ENCODE measurements at regions not wholly inside any gene's neighbourhood (a gene's known extent, or its start where the extent isn't known, plus 50 kb on each side); places are given as distances from the start of the nearest gene placed in this dataset.
"Not testable (repeated sequence)": the region's sequence is repeated elsewhere in the genome, so short reads cannot be mapped to it uniquely, and the experiment has no call there.

GRCh38 chr17:30726734-30727133 is 97.8 kb downstream of the CRLF3 start:
- TF ChIP-seq TCF7L2 (IDR thresholded peaks at IDR 0.05; ENCODE audit: borderline replicate concordance, extremely low read depth, insufficient read depth, insufficient read length); YY1 (IDR thresholded peaks at IDR 0.05; ENCODE audit: extremely low read depth, insufficient replicate concordance, low read depth, low read length); CTCF (IDR thresholded peaks at IDR 0.05 in 2 of 3, conservative IDR thresholded peaks at IDR 0.05 in 1 of 3; ENCODE audit: borderline replicate concordance in 1 of 3, insufficient read depth in 1 of 3, low read depth in 2 of 3, low read length in 2 of 3); EZH2phosphoT487 (IDR thresholded peaks at IDR 0.05; ENCODE audit: borderline replicate concordance); EZH2 (IDR thresholded peaks at IDR 0.05); POLR2A (IDR thresholded peaks at IDR 0.05; ENCODE audit: borderline replicate concordance, extremely low read depth, insufficient read depth, insufficient read length); POLR2AphosphoS5 (IDR thresholded peaks at IDR 0.05; ENCODE audit: low read depth, low read length); CEBPB (IDR thresholded peaks at IDR 0.05; ENCODE audit: low read depth): not testable (repeated sequence)

Measured in HCT116 (cell line).